SU-DHL-6 (cell line): ENCODE measurements at regions not wholly inside any gene's neighbourhood (a gene's known extent, or its start where the extent isn't known, plus 50 kb on each side); places are given as distances from the start of the nearest gene placed in this dataset.

Experiments
- CTCF ChIP-seq: fragments of 200-600 bp; sonication (generic); IDR thresholded peaks from one replicate; pipeline ENCODE4 v1.5.1; 2017; ENCODE audit warnings: antibody characterized with exemption, mild to moderate bottlenecking, low read length, moderate library complexity; ENCODE audit not compliant: insufficient read depth, poor library complexity, severe bottlenecking
- EZH2phosphoT487 ChIP-seq: fragments of 200-600 bp; sonication (generic), shearing (Covaris generic); conservative IDR thresholded peaks from 2 replicates; pipeline ENCODE4 v1.6.1; 2018; ENCODE audit warnings: mild to moderate bottlenecking, antibody characterized with exemption, low read length, moderate library complexity, mixed read lengths

GRCh38 chr4:159856451-159856850 is 753.6 kb downstream of the RAPGEF2 start:
- TF ChIP-seq CTCF (no peak), EZH2phosphoT487 (no peak)
